ENCODE measurements at regions not wholly inside any gene's neighbourhood (a gene's known extent, or its start where the extent isn't known, plus 50 kb on each side); places are given as distances from the start of the nearest gene placed in this dataset.
"Not testable (repeated sequence)": the region's sequence is repeated elsewhere in the genome, so short reads cannot be mapped to it uniquely, and the experiment has no call there.

DNA sequence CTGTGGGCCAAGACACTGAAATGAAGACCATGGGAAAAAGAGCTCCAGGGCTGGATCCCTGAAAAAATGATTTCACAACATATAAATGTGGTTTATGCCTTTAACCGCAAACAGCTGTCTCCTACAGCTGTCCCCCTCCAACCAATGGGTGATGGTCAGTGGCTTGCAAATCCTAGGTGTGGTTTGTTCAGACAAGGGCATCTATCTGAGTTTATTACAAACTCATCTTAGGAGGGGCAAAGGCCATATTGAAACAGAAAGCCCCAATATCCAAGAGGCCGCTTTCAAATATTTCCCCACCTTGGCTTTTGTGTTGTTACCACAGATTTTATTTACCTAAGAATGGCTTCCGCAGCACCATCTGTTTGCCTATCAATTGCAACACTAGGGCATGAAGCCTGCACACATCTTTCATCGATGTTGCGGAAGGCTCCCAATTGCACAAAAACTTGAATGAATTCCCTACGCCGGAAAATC is 503.6 kb upstream of the AMELY start:
- FAIRE-seq (no peak), DNase-seq (ENCODE audit: low read depth) (no peak)
- H3K27me3 ChIP-seq (ENCODE audit: control insufficient read depth, insufficient read depth, low read length) = no peaks in the 10 kb centered on the region
- no peaks in the 10 kb centered on the region for H3K36me3 ChIP-seq (ENCODE audit: control insufficient read depth, insufficient read depth, low read length)
- H3K4me3 ChIP-seq (ENCODE audit: low read depth, low read length) = no peak overlapping the region
- TF ChIP-seq, protein P1, sequence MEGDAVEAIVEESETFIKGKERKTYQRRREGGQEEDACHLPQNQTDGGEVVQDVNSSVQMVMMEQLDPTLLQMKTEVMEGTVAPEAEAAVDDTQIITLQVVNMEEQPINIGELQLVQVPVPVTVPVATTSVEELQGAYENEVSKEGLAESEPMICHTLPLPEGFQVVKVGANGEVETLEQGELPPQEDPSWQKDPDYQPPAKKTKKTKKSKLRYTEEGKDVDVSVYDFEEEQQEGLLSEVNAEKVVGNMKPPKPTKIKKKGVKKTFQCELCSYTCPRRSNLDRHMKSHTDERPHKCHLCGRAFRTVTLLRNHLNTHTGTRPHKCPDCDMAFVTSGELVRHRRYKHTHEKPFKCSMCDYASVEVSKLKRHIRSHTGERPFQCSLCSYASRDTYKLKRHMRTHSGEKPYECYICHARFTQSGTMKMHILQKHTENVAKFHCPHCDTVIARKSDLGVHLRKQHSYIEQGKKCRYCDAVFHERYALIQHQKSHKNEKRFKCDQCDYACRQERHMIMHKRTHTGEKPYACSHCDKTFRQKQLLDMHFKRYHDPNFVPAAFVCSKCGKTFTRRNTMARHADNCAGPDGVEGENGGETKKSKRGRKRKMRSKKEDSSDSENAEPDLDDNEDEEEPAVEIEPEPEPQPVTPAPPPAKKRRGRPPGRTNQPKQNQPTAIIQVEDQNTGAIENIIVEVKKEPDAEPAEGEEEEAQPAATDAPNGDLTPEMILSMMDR (IDR thresholded peaks at IDR 0.05; ENCODE audit: insufficient read depth, low read length, severe bottlenecking) = no peak

DNA sequence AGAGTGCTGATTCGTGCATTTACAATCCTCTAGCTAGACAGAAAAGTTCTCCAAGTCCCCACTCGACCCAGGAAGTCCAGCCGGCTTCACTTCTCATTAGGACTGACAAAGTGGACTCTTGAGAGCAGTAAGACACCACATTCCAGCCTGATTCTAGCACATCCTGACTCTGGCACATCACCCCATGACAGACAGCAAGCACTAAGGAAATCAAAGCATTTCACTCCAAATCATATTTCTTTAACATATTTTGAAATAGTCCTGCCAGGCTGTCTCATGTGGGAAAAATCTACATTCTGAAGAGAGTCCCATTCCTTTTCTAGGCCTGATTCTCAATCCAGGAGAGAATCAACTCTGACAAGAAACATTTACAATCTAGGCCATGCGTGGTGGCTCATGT is 478.5 kb upstream of the AMELY start:
- DNase-seq (ENCODE audit: low read depth) (no peak), FAIRE-seq (no peak)
- Histone ChIP-seq H3K27me3 (ENCODE audit: control insufficient read depth, insufficient read depth, low read length) (no peaks in the 10 kb centered on the region), H3K4me3 (ENCODE audit: low read depth, low read length) (no peak overlapping the region), H3K36me3 (ENCODE audit: control insufficient read depth, insufficient read depth, low read length) (no peaks in the 10 kb centered on the region)
- TF ChIP-seq, protein P1 (IDR thresholded peaks at IDR 0.05; ENCODE audit: insufficient read depth, low read length, severe bottlenecking) = no peak

DNA sequence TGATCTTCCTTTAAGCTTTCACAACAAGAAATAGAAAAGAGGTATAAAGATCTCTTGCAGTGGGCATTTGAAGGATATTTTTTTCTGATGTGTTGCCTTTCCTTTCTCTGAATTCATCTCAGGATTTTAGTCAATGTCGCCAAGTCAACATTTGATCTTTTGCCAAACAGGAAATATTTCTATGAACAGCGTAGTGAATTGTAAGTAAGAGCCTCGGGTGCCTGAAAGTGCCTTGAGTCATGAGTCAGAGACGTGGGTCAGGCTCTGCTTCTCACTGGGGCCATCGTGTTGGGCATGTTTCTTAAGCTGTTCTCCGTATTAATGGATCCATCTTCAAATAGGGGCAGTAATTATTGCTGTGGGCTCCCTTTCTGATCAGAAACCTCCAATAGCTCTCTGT is 471.4 kb upstream of the AMELY start:
- DNase-seq (ENCODE audit: low read depth) = peak; percentile 64
- TF ChIP-seq, protein P1 (IDR thresholded peaks at IDR 0.05; ENCODE audit: insufficient read depth, low read length, severe bottlenecking) = no peak
- Histone ChIP-seq H3K36me3 (ENCODE audit: control insufficient read depth, insufficient read depth, low read length) (no peaks in the 10 kb centered on the region), H3K27me3 (ENCODE audit: control insufficient read depth, insufficient read depth, low read length) (no peaks in the 10 kb centered on the region), H3K4me3 (ENCODE audit: low read depth, low read length) (no peak overlapping the region)
- FAIRE-seq = no peak

DNA sequence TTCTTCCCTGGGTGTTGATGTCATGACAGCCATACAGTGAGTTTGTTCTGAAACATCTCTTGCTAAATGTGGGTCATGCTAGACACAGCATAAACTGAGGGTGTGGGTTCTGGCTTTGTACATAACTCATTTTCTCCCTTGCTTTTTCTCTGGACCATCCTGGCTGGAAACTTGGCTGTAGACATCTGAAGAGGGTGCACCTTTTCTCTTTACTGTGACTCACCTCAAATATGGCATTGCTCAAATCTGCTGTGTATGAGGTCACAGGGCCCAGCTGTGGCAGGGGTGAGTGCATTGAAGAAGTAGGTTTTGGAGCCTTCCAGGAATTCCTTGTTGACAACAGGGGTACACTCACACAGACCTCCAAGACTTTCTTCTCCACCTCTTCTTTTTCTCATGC is 465.5 kb upstream of the AMELY start:
- Histone ChIP-seq H3K36me3 (ENCODE audit: control insufficient read depth, insufficient read depth, low read length) (peaks cover 1% of the 10 kb centered on the region), H3K4me3 (ENCODE audit: low read depth, low read length) (no peak overlapping the region), H3K27me3 (ENCODE audit: control insufficient read depth, insufficient read depth, low read length) (no peaks in the 10 kb centered on the region)
- DNase-seq (ENCODE audit: low read depth) (peak; percentile 53), FAIRE-seq (no peak)
- TF ChIP-seq, protein P1 (IDR thresholded peaks at IDR 0.05; ENCODE audit: insufficient read depth, low read length, severe bottlenecking) = no peak

DNA sequence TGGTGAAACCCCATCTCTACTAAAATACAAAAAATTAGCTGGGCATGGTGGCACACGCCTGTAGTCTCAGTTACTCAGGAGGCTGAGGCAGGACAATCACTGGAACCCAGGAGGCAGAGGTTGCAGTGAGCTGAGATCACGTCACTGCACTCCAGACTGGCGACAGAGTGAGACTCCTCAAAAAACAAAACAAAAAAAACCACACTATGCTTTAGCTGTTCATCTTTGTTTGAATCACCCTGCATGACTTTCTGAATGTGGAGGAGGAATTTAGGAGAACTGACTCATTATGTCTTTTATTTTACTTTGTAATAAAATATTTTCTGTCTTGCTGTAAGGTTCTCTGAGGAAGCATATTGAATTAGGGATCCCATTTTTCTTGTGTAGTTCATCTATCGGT is 462.9 kb upstream of the AMELY start:
- not testable (repeated sequence) for FAIRE-seq; H3K27me3 ChIP-seq (ENCODE audit: control insufficient read depth, insufficient read depth, low read length); H3K36me3 ChIP-seq (ENCODE audit: control insufficient read depth, insufficient read depth, low read length); H3K4me3 ChIP-seq (ENCODE audit: low read depth, low read length)
- peak; percentile 33 for DNase-seq (ENCODE audit: low read depth)

DNA sequence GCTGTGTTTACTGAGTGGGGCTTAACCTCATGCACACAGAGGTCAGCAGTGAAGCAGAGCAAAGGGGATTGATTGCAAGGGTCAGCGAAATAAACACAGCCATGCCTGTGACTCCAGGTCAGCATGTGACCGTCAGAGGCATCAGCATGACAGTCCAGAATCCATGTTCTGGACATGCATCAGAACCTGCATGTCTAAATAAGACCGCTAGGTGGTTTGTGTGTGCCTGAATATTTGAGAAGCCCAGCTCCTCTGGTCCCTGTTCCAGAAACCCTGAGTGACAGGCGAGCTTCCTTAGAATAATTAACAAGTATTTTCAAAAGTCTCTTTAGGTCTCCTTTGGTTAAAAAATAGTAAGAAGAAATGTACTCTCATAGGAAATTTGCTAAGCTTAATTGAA is 460.4 kb upstream of the AMELY start:
- not testable (repeated sequence) for FAIRE-seq

DNA sequence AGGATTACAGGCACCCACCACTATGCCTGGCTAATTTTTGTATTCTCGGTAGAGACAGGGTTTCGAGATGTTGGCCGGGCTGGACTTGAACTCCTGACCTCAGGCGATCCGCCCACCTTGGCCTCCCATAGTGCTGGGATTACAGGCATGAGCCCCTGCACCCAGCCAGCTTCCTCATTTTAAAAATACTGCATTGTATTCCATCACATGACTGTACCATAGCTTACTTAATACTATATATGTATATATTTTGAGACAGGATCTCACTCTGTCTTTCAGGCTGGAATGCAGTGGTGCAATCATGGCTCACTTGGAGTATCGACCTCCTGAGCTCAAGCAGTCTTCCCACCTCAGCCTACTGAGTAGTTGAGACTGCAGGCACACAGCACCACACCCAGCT is 459.5 kb upstream of the AMELY start:
- not testable (repeated sequence) for H3K4me3 ChIP-seq (ENCODE audit: low read depth, low read length); FAIRE-seq; H3K27me3 ChIP-seq (ENCODE audit: control insufficient read depth, insufficient read depth, low read length); H3K36me3 ChIP-seq (ENCODE audit: control insufficient read depth, insufficient read depth, low read length); DNase-seq (ENCODE audit: low read depth)

More for the DNA sequence above, 460.4 kb upstream of the AMELY start:
- H3K27me3 ChIP-seq (ENCODE audit: control insufficient read depth, insufficient read depth, low read length); H3K36me3 ChIP-seq (ENCODE audit: control insufficient read depth, insufficient read depth, low read length); H3K4me3 ChIP-seq (ENCODE audit: low read depth, low read length); DNase-seq (ENCODE audit: low read depth): not testable (repeated sequence)

All from bronchial epithelial cell (primary cell).